HFF-Myc (cell line): ENCODE measurements at regions not wholly inside any gene's neighbourhood (a gene's known extent, or its start where the extent isn't known, plus 50 kb on each side); places are given as distances from the start of the nearest gene placed in this dataset.

ENCODE experiments used
- DNase-seq: peaks from one replicate; pipeline ENCODE4 v3.0.0-alpha.2; 2011; ENCODE audit warnings: low read depth; ENCODE audit errors: extremely low read depth
- H3K4me3 ChIP-seq: replicated peaks from 2 replicates; pipeline ENCODE4 v1.5.1; 2011; ENCODE audit warnings: low read depth, mild to moderate bottlenecking, control low read depth, low read length
- TF ChIP-seq, protein P1 (sequence below): IDR thresholded peaks from 2 replicates; pipeline ENCODE4 v1.5.1; 2012; ENCODE audit warnings: mild to moderate bottlenecking, low read depth, low read length, control low read depth; ENCODE audit errors: missing control alignments

GRCh38 chr2:100752628-100753333 is 67.2 kb upstream of the NPAS2 start:
- H3K4me3 ChIP-seq: no peak overlapping the region
- no peak for DNase-seq
- TF ChIP-seq, protein P1, sequence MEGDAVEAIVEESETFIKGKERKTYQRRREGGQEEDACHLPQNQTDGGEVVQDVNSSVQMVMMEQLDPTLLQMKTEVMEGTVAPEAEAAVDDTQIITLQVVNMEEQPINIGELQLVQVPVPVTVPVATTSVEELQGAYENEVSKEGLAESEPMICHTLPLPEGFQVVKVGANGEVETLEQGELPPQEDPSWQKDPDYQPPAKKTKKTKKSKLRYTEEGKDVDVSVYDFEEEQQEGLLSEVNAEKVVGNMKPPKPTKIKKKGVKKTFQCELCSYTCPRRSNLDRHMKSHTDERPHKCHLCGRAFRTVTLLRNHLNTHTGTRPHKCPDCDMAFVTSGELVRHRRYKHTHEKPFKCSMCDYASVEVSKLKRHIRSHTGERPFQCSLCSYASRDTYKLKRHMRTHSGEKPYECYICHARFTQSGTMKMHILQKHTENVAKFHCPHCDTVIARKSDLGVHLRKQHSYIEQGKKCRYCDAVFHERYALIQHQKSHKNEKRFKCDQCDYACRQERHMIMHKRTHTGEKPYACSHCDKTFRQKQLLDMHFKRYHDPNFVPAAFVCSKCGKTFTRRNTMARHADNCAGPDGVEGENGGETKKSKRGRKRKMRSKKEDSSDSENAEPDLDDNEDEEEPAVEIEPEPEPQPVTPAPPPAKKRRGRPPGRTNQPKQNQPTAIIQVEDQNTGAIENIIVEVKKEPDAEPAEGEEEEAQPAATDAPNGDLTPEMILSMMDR: no peak

DNA sequence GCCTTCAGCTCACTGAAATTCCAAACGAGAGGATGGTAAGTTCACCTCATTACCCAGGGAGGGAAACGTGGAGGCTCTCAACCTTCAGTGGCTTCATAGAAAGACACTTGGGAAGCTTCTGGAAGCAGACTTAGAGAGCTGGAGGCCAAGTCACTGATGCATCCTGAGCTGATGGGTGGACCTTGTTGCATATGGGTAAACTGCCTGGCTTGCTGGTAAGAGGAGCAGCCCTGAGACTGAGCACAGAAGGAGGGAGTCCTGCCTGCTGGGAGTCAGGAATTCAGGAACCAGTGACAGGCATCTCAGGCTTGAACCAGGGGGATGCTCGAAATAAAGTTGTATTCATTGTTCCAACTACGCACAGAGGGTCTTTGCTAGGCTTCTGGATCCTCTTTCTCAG is 66.5 kb upstream of the NPAS2 start:
- TF ChIP-seq, protein P1: no peak
- DNase-seq: no peak
- H3K4me3 ChIP-seq: no peak overlapping the region

DNA sequence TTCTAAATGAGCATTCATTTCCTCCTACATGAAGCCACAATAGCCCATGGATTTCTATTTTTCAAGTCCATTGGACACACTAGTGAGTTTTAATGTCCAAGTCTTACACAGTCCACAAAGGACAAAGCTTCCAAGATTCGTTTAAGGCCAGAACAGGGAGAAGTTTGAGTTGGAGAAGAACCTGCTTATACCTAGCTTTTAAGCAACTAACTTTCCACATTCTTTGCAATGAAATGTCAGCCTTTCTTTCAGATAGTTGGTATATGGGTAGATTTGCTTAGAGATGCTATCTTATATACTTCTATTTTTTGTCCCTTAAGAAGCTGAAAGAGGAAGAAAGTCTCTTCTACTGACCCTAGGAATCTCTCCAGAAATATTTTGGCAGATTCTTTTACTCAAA is 66.1 kb upstream of the NPAS2 start:
- no peak overlapping the region for H3K4me3 ChIP-seq
- TF ChIP-seq, protein P1: no peak
- no peak for DNase-seq

DNA sequence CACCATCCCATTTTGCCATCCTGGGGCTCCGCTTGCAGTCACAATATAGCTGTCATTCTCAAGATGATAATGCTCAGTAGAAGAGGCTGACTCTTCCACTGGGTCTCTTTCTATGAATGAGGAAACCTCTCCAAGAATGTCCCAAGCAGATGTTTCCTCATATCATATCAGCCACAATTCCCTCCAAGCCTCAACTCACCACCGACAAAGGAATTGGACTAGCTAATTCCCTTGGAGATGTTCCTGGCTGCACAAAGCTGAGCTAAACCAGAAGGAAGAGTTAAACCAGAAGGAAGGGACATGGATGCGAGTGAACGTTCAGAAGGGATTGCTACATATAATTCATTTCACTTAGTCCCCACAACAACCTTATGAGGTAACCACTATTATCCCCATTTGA is 65.0 kb upstream of the NPAS2 start:
- no peak for DNase-seq
- TF ChIP-seq, protein P1: no peak
- no peak overlapping the region for H3K4me3 ChIP-seq

GRCh38 chr2:100755441-100755840 is 64.5 kb upstream of the NPAS2 start:
- no peak for DNase-seq
- TF ChIP-seq, protein P1: no peak
- H3K4me3 ChIP-seq: no peak overlapping the region

DNA sequence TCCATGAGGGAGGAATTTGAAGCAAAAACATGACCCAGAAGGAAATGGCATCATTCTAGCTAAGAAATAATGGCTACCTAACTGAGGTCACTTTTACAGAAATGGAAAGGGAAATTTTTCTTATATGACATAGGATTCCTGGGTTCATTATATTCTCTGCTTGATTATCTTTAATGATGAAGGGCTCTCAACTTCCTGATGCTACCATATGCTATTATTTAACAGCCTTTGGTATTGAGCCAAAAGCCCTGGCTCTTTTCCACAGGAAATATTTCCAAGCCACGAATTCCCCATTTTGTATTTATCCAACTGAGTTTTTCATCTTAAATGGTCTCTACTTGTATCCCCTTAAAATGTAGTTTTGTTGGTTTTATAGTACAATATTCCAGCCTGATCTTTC is 63.2 kb upstream of the NPAS2 start:
- no peak overlapping the region for H3K4me3 ChIP-seq
- no peak for DNase-seq
- TF ChIP-seq, protein P1: no peak

DNA sequence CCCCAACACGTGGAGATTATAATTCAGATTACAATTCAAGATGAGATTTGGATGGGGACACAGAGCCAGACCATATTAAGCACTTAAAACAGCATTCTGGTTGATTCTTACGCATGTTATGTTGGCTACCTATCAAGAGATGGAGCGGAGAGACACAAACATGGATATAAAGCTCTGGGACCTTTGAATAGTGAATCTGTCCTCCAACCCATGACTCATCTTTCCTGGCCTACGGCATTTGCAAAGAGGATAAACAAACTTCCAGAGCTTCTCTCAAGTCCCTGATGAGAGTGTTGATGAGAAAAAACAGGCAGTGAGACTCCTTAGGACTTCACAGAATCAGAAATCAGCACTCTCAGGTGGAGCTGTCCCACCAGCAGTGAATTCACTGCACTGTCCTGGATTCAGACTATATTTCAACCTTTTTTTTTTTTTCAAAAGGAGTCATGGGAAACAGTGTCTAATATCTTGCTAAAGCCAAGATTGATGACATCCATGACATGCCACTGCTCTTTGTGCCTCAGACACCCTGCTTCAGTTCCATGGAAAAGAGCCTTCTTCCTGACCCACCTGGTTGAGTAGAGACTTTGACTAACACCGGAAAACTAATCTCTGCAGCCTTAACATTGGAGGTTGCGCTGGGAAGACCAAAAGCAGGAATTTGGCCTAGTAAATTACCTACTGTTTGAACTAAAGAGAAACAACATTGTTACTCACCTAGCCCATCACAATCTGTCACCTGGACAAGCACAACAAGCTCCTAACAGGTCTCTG is 62.1 kb upstream of the NPAS2 start:
- peak; percentile 91 for DNase-seq
- TF ChIP-seq, protein P1: no peak
- no peak overlapping the region for H3K4me3 ChIP-seq
